ENCODE measurements at regions not wholly inside any gene's neighbourhood (a gene's known extent, or its start where the extent isn't known, plus 50 kb on each side); places are given as distances from the start of the nearest gene placed in this dataset.

DNA sequence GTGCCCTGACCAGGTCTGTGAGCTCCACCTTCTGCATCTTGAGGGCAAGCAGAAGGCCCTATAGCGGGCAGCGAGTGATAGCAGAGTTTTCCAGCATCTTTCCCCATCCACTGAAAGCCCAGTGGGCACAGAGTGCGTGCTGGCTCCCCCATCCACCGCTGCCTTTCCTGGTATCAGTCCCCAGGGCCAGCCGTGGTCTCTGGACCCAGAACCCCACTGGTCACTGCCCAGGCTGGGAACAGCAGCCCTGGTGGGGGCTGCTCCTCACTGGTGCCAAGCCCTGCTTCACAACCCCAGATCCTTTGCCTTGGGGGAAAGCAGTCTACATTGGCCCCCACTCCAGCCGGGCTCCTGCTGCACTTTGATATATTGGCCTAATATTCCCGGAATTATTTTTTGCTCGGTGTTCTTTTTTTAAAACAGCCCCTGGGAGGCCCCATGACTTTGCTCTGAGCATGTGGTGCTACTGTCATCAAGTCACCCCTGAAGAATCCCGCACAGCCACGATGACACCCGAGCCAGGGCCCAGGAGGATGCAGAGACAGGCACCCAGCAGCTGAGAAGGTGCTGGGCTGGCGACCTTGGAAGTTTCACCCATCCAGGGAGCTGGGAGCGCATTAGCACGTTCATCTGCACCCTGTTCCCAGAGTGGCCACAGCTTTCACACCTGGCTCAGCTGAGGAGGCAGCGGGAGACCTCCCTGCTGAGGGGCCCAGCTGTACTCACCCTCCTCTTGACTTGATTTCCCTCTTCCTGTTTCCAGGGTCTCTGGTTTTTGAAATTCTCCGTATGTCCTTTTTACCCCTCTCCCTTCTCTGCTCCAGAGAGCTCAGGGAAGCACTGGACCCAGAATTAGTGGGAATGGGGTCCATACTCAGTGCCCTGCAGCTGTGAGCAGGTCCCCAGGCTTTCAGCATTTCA, 56.9 kb downstream of the KLHDC7A start:
- H3K27ac ChIP-seq (ENCODE audit: low read depth, low read length) = no peak overlapping the region
- no peaks in the 10 kb centered on the region for H3K36me3 ChIP-seq (ENCODE audit: control insufficient read depth, low read length)
- H3K27me3 ChIP-seq (ENCODE audit: control insufficient read depth, low read length) = peaks cover 9% of the 10 kb centered on the region; the same call in 1 of the 2 replicates
- H3F3A ChIP-seq (ENCODE audit: control insufficient read depth, insufficient read depth) = no peaks in the 10 kb centered on the region
- no peak overlapping the region for H3K4me2 ChIP-seq (ENCODE audit: low read length)
- no peaks in the 10 kb centered on the region for H4K20me1 ChIP-seq (ENCODE audit: control insufficient read depth, insufficient read depth, low read depth, low read length)
- H3K9me3 ChIP-seq (ENCODE audit: control insufficient read depth, insufficient read depth, low read length) = no peaks in the 10 kb centered on the region
- no peaks in the 10 kb centered on the region for H3K79me2 ChIP-seq (ENCODE audit: control insufficient read depth, low read length)
- TF ChIP-seq EZH2phosphoT487 (IDR thresholded peaks at IDR 0.05; ENCODE audit: borderline replicate concordance, low read length) (no peak), CTCF (IDR thresholded peaks at IDR 0.05; ENCODE audit: low read depth, low read length, poor library complexity, severe bottlenecking) (no peak)
- H3K4me1 ChIP-seq (ENCODE audit: control insufficient read depth, low read length) = peaks cover 15% of the 10 kb centered on the region
- H3K4me3 ChIP-seq (ENCODE audit: low read length) = no peak overlapping the region
- H3K9me2 ChIP-seq (replicated peaks; ENCODE audit: control insufficient read depth, low read length) = no peaks in the 10 kb centered on the region

DNA sequence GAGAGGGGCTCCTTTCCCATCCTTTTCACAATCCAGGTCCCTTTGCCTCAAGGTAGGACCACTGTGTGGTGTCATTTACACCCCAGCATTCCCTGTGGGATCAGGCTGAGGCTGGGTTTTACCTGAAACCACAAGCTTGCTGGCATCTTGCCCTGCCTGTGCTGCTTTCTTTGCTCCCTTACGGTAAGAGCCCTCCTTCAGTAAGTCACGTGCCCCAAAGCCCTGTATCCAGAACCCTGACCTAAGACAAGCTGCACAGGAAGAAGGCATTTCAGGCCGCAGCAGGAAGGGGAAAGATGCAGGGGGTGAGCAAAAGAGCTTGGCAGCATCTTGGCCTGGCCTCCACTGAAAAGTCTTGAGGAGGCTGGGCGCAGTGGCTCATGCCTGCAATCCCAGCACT, 58.4 kb downstream of the KLHDC7A start:
- Histone ChIP-seq H4K20me1 (ENCODE audit: control insufficient read depth, insufficient read depth, low read depth, low read length) (no peaks in the 10 kb centered on the region), H3K36me3 (ENCODE audit: control insufficient read depth, low read length) (no peaks in the 10 kb centered on the region), H3K9me2 (replicated peaks; ENCODE audit: control insufficient read depth, low read length) (no peaks in the 10 kb centered on the region), H3K4me2 (ENCODE audit: low read length) (no peak overlapping the region), H3K4me1 (ENCODE audit: control insufficient read depth, low read length) (peaks cover 7% of the 10 kb centered on the region), H3K79me2 (ENCODE audit: control insufficient read depth, low read length) (no peaks in the 10 kb centered on the region), H3K27ac (ENCODE audit: low read depth, low read length) (no peak overlapping the region), H3K27me3 (ENCODE audit: control insufficient read depth, low read length) (peaks cover 9% of the 10 kb centered on the region; the same call in 1 of the 2 replicates), H3K4me3 (ENCODE audit: low read length) (no peak overlapping the region), H3F3A (ENCODE audit: control insufficient read depth, insufficient read depth) (no peaks in the 10 kb centered on the region), H3K9me3 (ENCODE audit: control insufficient read depth, insufficient read depth, low read length) (no peaks in the 10 kb centered on the region)
- no peak for TF ChIP-seq CTCF (IDR thresholded peaks at IDR 0.05; ENCODE audit: low read depth, low read length, poor library complexity, severe bottlenecking)
- no peak for TF ChIP-seq EZH2phosphoT487 (IDR thresholded peaks at IDR 0.05; ENCODE audit: borderline replicate concordance, low read length)

- no peaks in the 10 kb centered on the region for H3K36me3 ChIP-seq (ENCODE audit: control insufficient read depth, low read length)
- H3K79me2 ChIP-seq (ENCODE audit: control insufficient read depth, low read length) = no peaks in the 10 kb centered on the region
- TF ChIP-seq CTCF (IDR thresholded peaks at IDR 0.05; ENCODE audit: low read depth, low read length, poor library complexity, severe bottlenecking) (no peak), EZH2phosphoT487 (IDR thresholded peaks at IDR 0.05; ENCODE audit: borderline replicate concordance, low read length) (no peak)
- no peak overlapping the region for H3K27ac ChIP-seq (ENCODE audit: low read depth, low read length)
- no peaks in the 10 kb centered on the region for H3F3A ChIP-seq (ENCODE audit: control insufficient read depth, insufficient read depth)
- H3K9me3 ChIP-seq (ENCODE audit: control insufficient read depth, insufficient read depth, low read length) = no peaks in the 10 kb centered on the region
- H3K4me2 ChIP-seq (ENCODE audit: low read length) = no peak overlapping the region
- H3K9me2 ChIP-seq (replicated peaks; ENCODE audit: control insufficient read depth, low read length) = no peaks in the 10 kb centered on the region
- H3K4me3 ChIP-seq (ENCODE audit: low read length) = no peak overlapping the region
- H3K27me3 ChIP-seq (ENCODE audit: control insufficient read depth, low read length) = peaks cover 9% of the 10 kb centered on the region; the same call in 1 of the 2 replicates
- no peaks in the 10 kb centered on the region for H3K4me1 ChIP-seq (ENCODE audit: control insufficient read depth, low read length)
- no peaks in the 10 kb centered on the region for H4K20me1 ChIP-seq (ENCODE audit: control insufficient read depth, insufficient read depth, low read depth, low read length)
These were observed 59.5 kb downstream of the KLHDC7A start for GRCh38 chr1:18540136-18540765.
